ENCODE measurements at regions not wholly inside any gene's neighbourhood (a gene's known extent, or its start where the extent isn't known, plus 50 kb on each side); places are given as distances from the start of the nearest gene placed in this dataset.

GRCh38 chr4:58225460-58225859, 1115.3 kb upstream of the IGFBP7 start:
- in situ Hi-C loops (cut with HindIII; ENCODE audit: low sequenced_read_pairs): no loop called here
- TF ChIP-seq CTCF (IDR thresholded peaks at IDR 0.05; ENCODE audit: low read depth, low read length, missing control alignments): no peak
- no peak for DNase-seq (ENCODE audit: low read depth)
- no peak overlapping the region for H3K4me3 ChIP-seq (ENCODE audit: low read depth, low read length)

- in situ Hi-C loops (cut with HindIII; ENCODE audit: low sequenced_read_pairs): no loop called here
- H3K4me3 ChIP-seq (ENCODE audit: low read depth, low read length): no peak overlapping the region
- no peak for TF ChIP-seq CTCF (IDR thresholded peaks at IDR 0.05; ENCODE audit: low read depth, low read length, missing control alignments)
These were observed 1109.0 kb upstream of the IGFBP7 start for GRCh38 chr4:58219179-58219578.

GRCh38 chr4:58216461-58216860, 1106.3 kb upstream of the IGFBP7 start:
- in situ Hi-C loops (cut with HindIII; ENCODE audit: low sequenced_read_pairs): no loop called here
- TF ChIP-seq CTCF (IDR thresholded peaks at IDR 0.05; ENCODE audit: low read depth, low read length, missing control alignments): no peak
- H3K4me3 ChIP-seq (ENCODE audit: low read depth, low read length): no peak overlapping the region
- DNase-seq (ENCODE audit: low read depth): no peak

More at GRCh38 chr4:58219179-58219578, 1109.0 kb upstream of the IGFBP7 start:
- DNase-seq (ENCODE audit: low read depth): no peak

- no peak for DNase-seq (ENCODE audit: low read depth)
- TF ChIP-seq CTCF (IDR thresholded peaks at IDR 0.05; ENCODE audit: low read depth, low read length, missing control alignments): no peak
- H3K4me3 ChIP-seq (ENCODE audit: low read depth, low read length): no peak overlapping the region
- in situ Hi-C loops (cut with HindIII; ENCODE audit: low sequenced_read_pairs): no loop called here
These were observed 1104.2 kb upstream of the IGFBP7 start for GRCh38 chr4:58214376-58214775.

GRCh38 chr4:58209551-58209950, 1099.4 kb upstream of the IGFBP7 start:
- no peak for DNase-seq (ENCODE audit: low read depth)
- H3K4me3 ChIP-seq (ENCODE audit: low read depth, low read length): no peak overlapping the region
- in situ Hi-C loops (cut with HindIII; ENCODE audit: low sequenced_read_pairs): no loop called here
- TF ChIP-seq CTCF (IDR thresholded peaks at IDR 0.05; ENCODE audit: low read depth, low read length, missing control alignments): no peak

GRCh38 chr4:58209001-58209400, 1098.8 kb upstream of the IGFBP7 start:
- in situ Hi-C loops (cut with HindIII; ENCODE audit: low sequenced_read_pairs): no loop called here
- H3K4me3 ChIP-seq (ENCODE audit: low read depth, low read length): no peak overlapping the region
- DNase-seq (ENCODE audit: low read depth): no peak
- TF ChIP-seq CTCF (IDR thresholded peaks at IDR 0.05; ENCODE audit: low read depth, low read length, missing control alignments): no peak
